ENCODE measurements at regions not wholly inside any gene's neighbourhood (a gene's known extent, or its start where the extent isn't known, plus 50 kb on each side); places are given as distances from the start of the nearest gene placed in this dataset.

GRCh38 chr5:8553364-8553763, 684.4 kb downstream of the MTRR start:
- TF ChIP-seq CTCF (IDR thresholded peaks at IDR 0.05; ENCODE audit: poor library complexity, severe bottlenecking) (no peak), SMC3 (conservative IDR thresholded peaks at IDR 0.05; ENCODE audit: poor library complexity) (no peak)

Measured in neural cell (in vitro differentiated cells).